Suprapubic skin (tissue), 4 donors: ENCODE measurements at regions not wholly inside any gene's neighbourhood (a gene's known extent, or its start where the extent isn't known, plus 50 kb on each side); places are given as distances from the start of the nearest gene placed in this dataset.

Source experiments
- DNase-seq, 2 donors: peaks; one replicate each; pipeline ENCODE4 v3.0.0-alpha.2; 2019; ENCODE audit warnings: low spot score in 2 of 2
- H3K27ac ChIP-seq: fragments of 200-600 bp; sonication (generic); one replicate; pipeline ENCODE4 v1.5.1; 2019
- H3K27me3 ChIP-seq: fragments of 200-600 bp; sonication (generic); one replicate; pipeline ENCODE4 v1.5.1; 2019
- H3K36me3 ChIP-seq: fragments of 200-600 bp; sonication (generic); one replicate; pipeline ENCODE4 v1.5.1; 2019
- H3K4me1 ChIP-seq: fragments of 200-600 bp; sonication (generic); one replicate; pipeline ENCODE4 v1.5.1; 2019
- H3K4me3 ChIP-seq: fragments of 200-600 bp; sonication (generic); one replicate; pipeline ENCODE4 v1.5.1; 2019; ENCODE audit warnings: mild to moderate bottlenecking
- H3K9me3 ChIP-seq: fragments of 200-600 bp; sonication (generic); one replicate; pipeline ENCODE4 v1.5.1; 2019
- EP300 ChIP-seq: sonication (generic); formaldehyde crosslinking; IDR thresholded peaks from one replicate; pipeline ENCODE4 v1.6.1; 2017; ENCODE audit warnings: antibody characterized with exemption
- POLR2A ChIP-seq, 2 donors: fragments of 450-650 bp; IDR thresholded peaks; one replicate each; pipeline ENCODE4 v1.6.1; 2017; ENCODE audit warnings: antibody characterized with exemption in 2 of 2, mild to moderate bottlenecking in 2 of 2, moderate library complexity in 2 of 2
- POLR2AphosphoS5 ChIP-seq, 3 donors: sonication (generic); formaldehyde crosslinking; IDR thresholded peaks; one replicate each; pipeline ENCODE4 v1.6.1; 2017; ENCODE audit warnings: antibody characterized with exemption in 3 of 3
- WGBS: methylation state at CpG from one replicate; pipeline ENCODE4 v1.1.5; 2018; 5-methylcytosine and 5-hydroxymethylcytosine counted together
- TF ChIP-seq, protein P1 (sequence below), 2 donors: fragments of 200-600 bp in 1 of 2; fragments of 450-650 bp in 1 of 2; sonication (generic) in 1 of 2; IDR thresholded peaks; one replicate each; pipeline ENCODE4 v1.5.1; 2016 to 2019; ENCODE audit warnings: antibody characterized with exemption in 2 of 2, mild to moderate bottlenecking in 1 of 2, moderate library complexity in 1 of 2

DNA sequence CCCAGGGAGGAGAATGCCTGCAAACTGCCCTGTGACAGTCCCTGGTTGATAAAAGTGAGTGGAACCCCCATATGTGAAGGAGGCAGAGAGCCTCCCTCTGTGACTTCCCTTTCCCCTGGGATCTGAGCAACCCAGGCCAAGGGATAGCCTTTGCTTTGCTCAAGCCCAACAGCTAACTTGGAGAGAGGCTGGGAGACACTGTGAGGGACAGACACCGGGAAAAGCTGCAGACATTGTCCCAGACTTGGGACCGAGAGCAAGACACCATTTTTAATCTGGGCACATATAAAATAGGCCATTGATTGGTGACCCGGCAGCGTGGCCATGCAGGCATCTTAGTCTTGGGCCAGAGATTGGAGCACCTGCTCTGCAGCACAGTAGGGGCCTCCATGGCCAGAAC lies 96.1 kb upstream of the SALL3 start:
- no peak overlapping the region for H3K4me3 ChIP-seq
- no peak overlapping the region for H3K27ac ChIP-seq
- DNase-seq: no peak
- H3K9me3 ChIP-seq: peaks cover 5% of the 10 kb centered on the region
- TF ChIP-seq EP300 (no peak), POLR2AphosphoS5 (IDR thresholded peaks at IDR 0.05) (no peak), POLR2A (IDR thresholded peaks at IDR 0.05) (no peak)
- TF ChIP-seq, protein P1, sequence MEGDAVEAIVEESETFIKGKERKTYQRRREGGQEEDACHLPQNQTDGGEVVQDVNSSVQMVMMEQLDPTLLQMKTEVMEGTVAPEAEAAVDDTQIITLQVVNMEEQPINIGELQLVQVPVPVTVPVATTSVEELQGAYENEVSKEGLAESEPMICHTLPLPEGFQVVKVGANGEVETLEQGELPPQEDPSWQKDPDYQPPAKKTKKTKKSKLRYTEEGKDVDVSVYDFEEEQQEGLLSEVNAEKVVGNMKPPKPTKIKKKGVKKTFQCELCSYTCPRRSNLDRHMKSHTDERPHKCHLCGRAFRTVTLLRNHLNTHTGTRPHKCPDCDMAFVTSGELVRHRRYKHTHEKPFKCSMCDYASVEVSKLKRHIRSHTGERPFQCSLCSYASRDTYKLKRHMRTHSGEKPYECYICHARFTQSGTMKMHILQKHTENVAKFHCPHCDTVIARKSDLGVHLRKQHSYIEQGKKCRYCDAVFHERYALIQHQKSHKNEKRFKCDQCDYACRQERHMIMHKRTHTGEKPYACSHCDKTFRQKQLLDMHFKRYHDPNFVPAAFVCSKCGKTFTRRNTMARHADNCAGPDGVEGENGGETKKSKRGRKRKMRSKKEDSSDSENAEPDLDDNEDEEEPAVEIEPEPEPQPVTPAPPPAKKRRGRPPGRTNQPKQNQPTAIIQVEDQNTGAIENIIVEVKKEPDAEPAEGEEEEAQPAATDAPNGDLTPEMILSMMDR (IDR thresholded peaks at IDR 0.05): no peak
- no peaks in the 10 kb centered on the region for H3K27me3 ChIP-seq
- WGBS: 94% methylated on average over 2 of the region's 4 CpGs
- H3K4me1 ChIP-seq: no peaks in the 10 kb centered on the region
- no peaks in the 10 kb centered on the region for H3K36me3 ChIP-seq

DNA sequence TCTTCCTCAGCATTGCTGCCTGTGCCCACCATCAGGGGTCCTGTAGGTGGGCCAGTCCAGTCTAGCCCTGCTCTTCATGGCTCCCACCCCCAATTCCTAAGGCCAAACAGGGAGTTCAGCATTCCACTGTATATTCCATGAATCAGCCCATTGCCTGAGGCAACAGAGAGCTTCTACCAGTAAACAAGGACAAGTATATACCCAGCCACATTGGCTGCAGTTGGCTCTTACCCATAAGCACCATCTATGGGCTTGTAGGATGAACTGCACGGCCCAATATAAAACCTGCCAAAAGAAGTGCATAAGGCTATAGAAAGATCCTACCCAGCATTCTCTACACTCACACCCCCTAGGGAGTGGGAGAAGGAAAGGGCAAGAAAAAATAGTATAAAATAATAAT lies 95.1 kb upstream of the SALL3 start:
- no peak for DNase-seq
- 86% methylated on average over 1 of the region's 1 CpG for WGBS
- H3K36me3 ChIP-seq: no peaks in the 10 kb centered on the region
- peaks cover 14% of the 10 kb centered on the region for H3K9me3 ChIP-seq
- no peaks in the 10 kb centered on the region for H3K27me3 ChIP-seq
- no peak overlapping the region for H3K4me3 ChIP-seq
- H3K27ac ChIP-seq: no peak overlapping the region
- no peaks in the 10 kb centered on the region for H3K4me1 ChIP-seq
- TF ChIP-seq, protein P1 (IDR thresholded peaks at IDR 0.05): no peak
- no peak for TF ChIP-seq POLR2AphosphoS5 (IDR thresholded peaks at IDR 0.05)
- no peak for TF ChIP-seq EP300
- TF ChIP-seq POLR2A (IDR thresholded peaks at IDR 0.05): no peak

DNA sequence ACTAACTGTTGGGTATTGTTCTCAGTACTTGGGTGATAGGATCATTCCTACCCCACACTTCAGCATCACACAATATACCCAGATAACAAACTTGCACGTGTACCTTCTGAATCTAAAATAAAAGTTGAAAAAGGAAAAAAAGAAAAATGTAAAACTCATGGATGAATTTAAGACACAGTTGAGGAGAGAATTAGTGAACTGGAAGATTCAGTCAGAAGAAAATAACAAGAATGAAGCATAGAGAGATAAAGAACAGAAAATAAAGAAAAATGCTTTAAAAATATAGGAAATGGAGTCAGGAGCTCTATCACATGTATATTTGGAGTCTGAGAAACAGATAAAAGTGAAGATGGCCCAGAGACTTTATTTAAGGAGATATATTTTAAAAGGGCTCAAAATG lies 90.4 kb upstream of the SALL3 start:
- no peak for TF ChIP-seq POLR2A (IDR thresholded peaks at IDR 0.05)
- TF ChIP-seq, protein P1 (IDR thresholded peaks at IDR 0.05): no peak
- TF ChIP-seq EP300: no peak
- TF ChIP-seq POLR2AphosphoS5 (IDR thresholded peaks at IDR 0.05): no peak
- Histone ChIP-seq H3K36me3 (no peaks in the 10 kb centered on the region), H3K27me3 (peaks cover 5% of the 10 kb centered on the region), H3K27ac (no peak overlapping the region), H3K4me1 (no peaks in the 10 kb centered on the region), H3K9me3 (peaks cover 14% of the 10 kb centered on the region), H3K4me3 (no peak overlapping the region)
- 83% methylated on average over 1 of the region's 1 CpG for WGBS
- no peak for DNase-seq

DNA sequence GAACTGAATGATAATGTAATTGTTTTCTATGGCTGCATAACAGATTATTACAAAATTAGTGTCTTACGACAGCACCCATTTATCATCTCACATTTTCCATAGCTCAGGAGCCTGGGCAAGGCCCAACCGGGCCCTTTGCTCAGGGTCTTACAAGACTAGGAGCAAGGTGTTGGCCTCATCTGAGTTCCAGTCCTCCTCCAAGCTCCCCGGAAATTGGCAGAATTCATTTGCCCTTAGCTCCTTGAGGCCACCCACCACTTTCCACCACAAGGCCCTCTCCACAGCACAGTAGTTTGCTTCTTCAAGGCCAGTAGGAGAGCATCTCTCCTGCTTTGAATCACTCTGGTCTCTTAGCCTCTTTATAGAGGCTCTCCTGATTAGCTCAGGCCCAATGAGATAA lies 89.2 kb upstream of the SALL3 start:
- Histone ChIP-seq H3K27ac (no peak overlapping the region), H3K4me3 (no peak overlapping the region), H3K9me3 (peaks cover 8% of the 10 kb centered on the region), H3K4me1 (no peaks in the 10 kb centered on the region), H3K36me3 (no peaks in the 10 kb centered on the region), H3K27me3 (peaks cover 8% of the 10 kb centered on the region)
- 95% methylated on average over 3 of the region's 3 CpGs for whole genome bisulfite sequencing
- no peak for DNase-seq
- no peak for TF ChIP-seq POLR2AphosphoS5 (IDR thresholded peaks at IDR 0.05)
- no peak for TF ChIP-seq POLR2A (IDR thresholded peaks at IDR 0.05)
- TF ChIP-seq, protein P1 (IDR thresholded peaks at IDR 0.05): no peak
- TF ChIP-seq EP300: no peak

DNA sequence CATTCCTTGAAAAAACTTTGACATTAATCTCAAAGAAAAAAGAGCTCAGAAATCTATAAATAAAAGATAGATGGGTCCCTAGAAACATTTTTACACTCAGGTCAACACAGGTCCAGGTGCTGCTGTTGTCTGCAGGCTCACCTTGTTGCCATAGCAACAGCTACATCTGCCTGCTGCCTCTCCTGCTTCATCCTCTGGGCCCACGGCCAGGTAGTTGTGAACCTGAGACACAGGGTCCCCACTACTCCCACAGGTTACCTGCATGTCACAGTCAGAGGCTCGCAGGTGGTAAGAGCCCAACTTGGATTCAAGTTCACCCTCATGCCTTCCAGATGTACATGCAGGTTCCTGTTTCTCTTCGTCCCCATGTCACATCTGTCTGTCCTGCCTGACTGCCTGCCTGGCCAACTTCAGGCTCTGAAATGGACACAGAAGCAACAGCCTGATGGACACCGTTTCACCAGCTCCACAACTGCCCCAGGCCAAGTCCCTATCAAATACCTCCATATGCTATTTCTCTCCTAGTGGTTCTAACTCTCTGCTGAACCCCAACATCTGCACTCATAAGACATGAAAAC lies 88.3 kb upstream of the SALL3 start:
- no peak for DNase-seq
- WGBS: 68% methylated on average over 4 of the region's 4 CpGs

More for the DNA sequence above, 88.3 kb upstream of the SALL3 start:
- peaks cover 8% of the 10 kb centered on the region for H3K9me3 ChIP-seq
- TF ChIP-seq, protein P1 (IDR thresholded peaks at IDR 0.05): no peak
- TF ChIP-seq EP300: no peak
- TF ChIP-seq POLR2A (IDR thresholded peaks at IDR 0.05): no peak
- no peak for TF ChIP-seq POLR2AphosphoS5 (IDR thresholded peaks at IDR 0.05)
- H3K27ac ChIP-seq: no peak overlapping the region
- no peaks in the 10 kb centered on the region for H3K4me1 ChIP-seq
- H3K4me3 ChIP-seq: no peak overlapping the region
- no peaks in the 10 kb centered on the region for H3K36me3 ChIP-seq
- peaks cover 8% of the 10 kb centered on the region for H3K27me3 ChIP-seq
